IMR-90 (cell line): ENCODE measurements at regions not wholly inside any gene's neighbourhood (a gene's known extent, or its start where the extent isn't known, plus 50 kb on each side); places are given as distances from the start of the nearest gene placed in this dataset.

Source experiments
- CEBPB ChIP-seq: IDR thresholded peaks from 2 replicates; pipeline ENCODE4 v1.6.1; 2012; ENCODE audit warnings: low read depth, low read length, improper control_type of control experiment
- CTCF ChIP-seq: conservative IDR thresholded peaks from 2 replicates; pipeline ENCODE4 v1.5.1; 2012; ENCODE audit warnings: mild to moderate bottlenecking, low read depth, low read length, improper control_type of control experiment
- ELK1 ChIP-seq: fragments of 150-350 bp; IDR thresholded peaks from 2 replicates; pipeline ENCODE4 v1.6.1; 2016; ENCODE audit warnings: low read depth, mild to moderate bottlenecking, low read length, moderate library complexity, borderline replicate concordance
- MAFK ChIP-seq: IDR thresholded peaks from 2 replicates; pipeline ENCODE4 v1.6.1; 2012; ENCODE audit warnings: low read depth, low read length, improper control_type of control experiment
- MXI1 ChIP-seq: IDR thresholded peaks from 2 replicates; pipeline ENCODE4 v1.6.1; 2012; ENCODE audit warnings: low read depth, mild to moderate bottlenecking, low read length, moderate library complexity, borderline replicate concordance
- POLR2A ChIP-seq: IDR thresholded peaks from 2 replicates; pipeline ENCODE4 v1.6.1; 2012; ENCODE audit warnings: mild to moderate bottlenecking, low read depth, low read length
- RAD21 ChIP-seq: IDR thresholded peaks from 2 replicates; pipeline ENCODE4 v1.6.1; 2012; ENCODE audit warnings: low read length, improper control_type of control experiment
- RCOR1 ChIP-seq: IDR thresholded peaks from 2 replicates; pipeline ENCODE4 v1.6.1; 2012; ENCODE audit warnings: mild to moderate bottlenecking, low read length, improper control_type of control experiment; ENCODE audit not compliant: insufficient replicate concordance
- RFX5 ChIP-seq: IDR thresholded peaks from 2 replicates; pipeline ENCODE4 v1.8.0; 2012; ENCODE audit warnings: low read depth, mild to moderate bottlenecking, low read length, moderate library complexity
- SMC3 ChIP-seq: fragments of 150-350 bp; IDR thresholded peaks from 2 replicates; pipeline ENCODE4 v1.6.1; 2016; ENCODE audit warnings: low read depth, mild to moderate bottlenecking, antibody characterized with exemption, low read length, moderate library complexity

GRCh38 chr1:209156991-209157390 lies 426.5 kb upstream of the CAMK1G start:
- no peak for TF ChIP-seq POLR2A
- TF ChIP-seq CTCF = no peak
- TF ChIP-seq MAFK = no peak
- no peak for TF ChIP-seq RFX5
- no peak for TF ChIP-seq CEBPB
- no peak for TF ChIP-seq RAD21
- no peak for TF ChIP-seq RCOR1
- no peak for TF ChIP-seq ELK1
- no peak for TF ChIP-seq MXI1
- no peak for TF ChIP-seq SMC3
